Fibroblast of lung (primary cell): ENCODE measurements at regions not wholly inside any gene's neighbourhood (a gene's known extent, or its start where the extent isn't known, plus 50 kb on each side); places are given as distances from the start of the nearest gene placed in this dataset.

ENCODE experiments used
- DNase-seq, 2 donors: peaks; one replicate each; pipeline versions ENCODE4 v3.0.0 to v3.0.0-alpha.2; 2010; ENCODE audit warnings: low read depth in 2 of 2
- H2AFZ ChIP-seq: 2 replicates; pipeline ENCODE4 v1.5.1; 2012; ENCODE audit warnings: low read length, control low read depth, inconsistent platforms
- H3K27ac ChIP-seq: 2 replicates; pipeline ENCODE4 v1.5.1; 2011; ENCODE audit warnings: low read length, control low read depth; ENCODE audit not compliant: insufficient read depth
- H3K27me3 ChIP-seq: 2 replicates; pipeline ENCODE4 v1.5.1; 2011; ENCODE audit warnings: mild to moderate bottlenecking, low read length; ENCODE audit not compliant: control insufficient read depth, insufficient read depth
- H3K36me3 ChIP-seq: 2 replicates; pipeline ENCODE4 v1.5.1; 2011; ENCODE audit warnings: low read length; ENCODE audit not compliant: control insufficient read depth, insufficient read depth
- H3K4me1 ChIP-seq: 2 replicates; pipeline ENCODE4 v1.5.1; 2011; ENCODE audit warnings: low read length; ENCODE audit not compliant: control insufficient read depth, insufficient read depth; ENCODE audit errors: extremely low read depth
- H3K4me2 ChIP-seq: 2 replicates; pipeline ENCODE4 v1.5.1; 2011; ENCODE audit warnings: low read length, control low read depth; ENCODE audit not compliant: insufficient read depth; ENCODE audit errors: extremely low read depth
- H3K4me3 ChIP-seq, 4 experiments: fragments of 200-600 bp in 1 of 4; sonication (generic) in 1 of 4; replicated peaks in 1 of 4; 2 replicates each; pipeline ENCODE4 v1.5.1; 2011 to 2016; ENCODE audit warnings: low read length in 4 of 4, low read depth in 3 of 4, mild to moderate bottlenecking in 3 of 4, control low read depth in 2 of 4, inconsistent platforms in 1 of 4, mixed read lengths in 1 of 4; ENCODE audit not compliant: insufficient read depth in 1 of 4; ENCODE audit errors: control extremely low read depth in 1 of 4
- H3K79me2 ChIP-seq: 2 replicates; pipeline ENCODE4 v1.5.1; 2012; ENCODE audit warnings: mild to moderate bottlenecking, low read length, inconsistent platforms; ENCODE audit not compliant: control insufficient read depth, insufficient read depth
- H3K9ac ChIP-seq: 2 replicates; pipeline ENCODE4 v1.5.1; 2011; ENCODE audit warnings: mild to moderate bottlenecking, low read length, control low read depth; ENCODE audit not compliant: insufficient read depth
- H3K9me3 ChIP-seq: 2 replicates; pipeline ENCODE4 v1.5.1; 2012; ENCODE audit warnings: low read depth, low read length; ENCODE audit not compliant: control insufficient read depth, insufficient read depth
- H4K20me1 ChIP-seq: 2 replicates; pipeline ENCODE4 v1.5.1; 2011; ENCODE audit warnings: low read length; ENCODE audit not compliant: control insufficient read depth, insufficient read depth; ENCODE audit errors: extremely low read depth
- EZH2 ChIP-seq: IDR thresholded peaks from 2 replicates; pipeline ENCODE4 v1.5.1; 2012; ENCODE audit warnings: low read length, control low read depth, mild to moderate bottlenecking; ENCODE audit errors: missing control alignments
- TF ChIP-seq, protein P1 (sequence below), 2 donors: IDR thresholded peaks in 1 of 2; conservative IDR thresholded peaks in 1 of 2; 1 replicate in 1 of 2; 2 replicates in 1 of 2; pipeline ENCODE4 v1.5.1; 2011 to 2012; ENCODE audit warnings: low read length in 2 of 2, control low read depth in 1 of 2, inconsistent platforms in 1 of 2, low read depth in 1 of 2, mild to moderate bottlenecking in 1 of 2

DNA sequence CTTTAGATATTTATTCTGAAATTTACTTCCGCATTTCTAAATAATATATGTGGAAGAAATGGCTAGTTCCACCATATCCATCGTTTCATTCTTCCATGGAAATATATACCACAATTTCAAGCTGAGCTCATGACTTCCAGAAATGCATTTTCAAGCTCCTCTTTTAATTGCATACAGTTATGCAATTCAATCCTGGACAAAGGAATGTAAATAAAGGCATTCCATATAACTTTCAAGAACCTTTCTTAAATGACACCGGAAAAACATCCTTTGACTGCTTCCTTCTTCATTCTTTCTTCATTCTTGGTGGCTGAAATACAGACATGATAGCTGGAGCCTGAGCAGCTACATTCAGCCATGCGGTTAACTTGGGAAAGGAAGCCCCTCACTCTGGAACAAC, 185.2 kb upstream of the GADL1 start:
- Histone ChIP-seq H3K27ac (no peak overlapping the region), H3K79me2 (no peaks in the 10 kb centered on the region), H3K27me3 (no peaks in the 10 kb centered on the region), H3K4me1 (peaks cover 10% of the 10 kb centered on the region), H3K9ac (no peak overlapping the region), H4K20me1 (no peaks in the 10 kb centered on the region), H3K4me3 (no peak overlapping the region), H3K4me2 (no peak overlapping the region), H3K9me3 (no peaks in the 10 kb centered on the region), H3K36me3 (no peaks in the 10 kb centered on the region), H2AFZ (no peak overlapping the region)
- TF ChIP-seq EZH2, result no peak
- TF ChIP-seq, protein P1, sequence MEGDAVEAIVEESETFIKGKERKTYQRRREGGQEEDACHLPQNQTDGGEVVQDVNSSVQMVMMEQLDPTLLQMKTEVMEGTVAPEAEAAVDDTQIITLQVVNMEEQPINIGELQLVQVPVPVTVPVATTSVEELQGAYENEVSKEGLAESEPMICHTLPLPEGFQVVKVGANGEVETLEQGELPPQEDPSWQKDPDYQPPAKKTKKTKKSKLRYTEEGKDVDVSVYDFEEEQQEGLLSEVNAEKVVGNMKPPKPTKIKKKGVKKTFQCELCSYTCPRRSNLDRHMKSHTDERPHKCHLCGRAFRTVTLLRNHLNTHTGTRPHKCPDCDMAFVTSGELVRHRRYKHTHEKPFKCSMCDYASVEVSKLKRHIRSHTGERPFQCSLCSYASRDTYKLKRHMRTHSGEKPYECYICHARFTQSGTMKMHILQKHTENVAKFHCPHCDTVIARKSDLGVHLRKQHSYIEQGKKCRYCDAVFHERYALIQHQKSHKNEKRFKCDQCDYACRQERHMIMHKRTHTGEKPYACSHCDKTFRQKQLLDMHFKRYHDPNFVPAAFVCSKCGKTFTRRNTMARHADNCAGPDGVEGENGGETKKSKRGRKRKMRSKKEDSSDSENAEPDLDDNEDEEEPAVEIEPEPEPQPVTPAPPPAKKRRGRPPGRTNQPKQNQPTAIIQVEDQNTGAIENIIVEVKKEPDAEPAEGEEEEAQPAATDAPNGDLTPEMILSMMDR (conservative IDR thresholded peaks at IDR 0.05 in 1 of 2, IDR thresholded peaks at IDR 0.05 in 1 of 2; ENCODE audit: low read depth in 1 of 2, low read length in 2 of 2), result no peak
- no peak for DNase-seq

DNA sequence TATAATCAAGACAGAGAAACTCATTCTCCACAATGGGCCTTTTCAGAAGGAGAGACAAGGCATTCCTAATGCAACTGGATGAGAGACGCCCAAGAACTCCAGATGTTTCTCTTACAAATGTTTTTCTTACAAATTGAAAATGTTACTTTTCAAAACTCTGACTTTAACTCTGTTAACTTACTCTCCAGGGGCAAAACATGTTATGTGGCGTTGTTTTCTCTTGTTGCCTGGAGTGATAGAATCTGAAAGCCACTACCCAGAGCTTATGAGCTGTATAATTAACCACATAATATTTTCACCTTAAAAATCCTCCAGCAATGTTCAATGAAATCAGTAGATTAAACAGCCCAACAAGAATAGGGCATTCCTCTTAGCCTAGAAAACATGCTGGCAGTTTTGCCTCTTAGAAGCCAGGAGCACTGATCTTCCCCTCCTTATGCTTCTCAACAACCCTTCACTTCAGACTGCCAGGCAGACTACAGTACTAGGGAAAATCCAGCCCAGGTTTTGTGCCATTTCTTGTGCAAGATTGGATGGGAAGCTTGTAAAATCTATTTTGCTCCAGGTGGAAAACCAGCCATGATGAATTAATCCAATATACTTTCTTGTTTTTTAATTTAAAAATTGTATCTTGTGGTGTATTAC, 186.7 kb upstream of the GADL1 start:
- Histone ChIP-seq H3K27me3 (no peaks in the 10 kb centered on the region), H3K4me2 (no peak overlapping the region), H2AFZ (no peak overlapping the region)

DNA sequence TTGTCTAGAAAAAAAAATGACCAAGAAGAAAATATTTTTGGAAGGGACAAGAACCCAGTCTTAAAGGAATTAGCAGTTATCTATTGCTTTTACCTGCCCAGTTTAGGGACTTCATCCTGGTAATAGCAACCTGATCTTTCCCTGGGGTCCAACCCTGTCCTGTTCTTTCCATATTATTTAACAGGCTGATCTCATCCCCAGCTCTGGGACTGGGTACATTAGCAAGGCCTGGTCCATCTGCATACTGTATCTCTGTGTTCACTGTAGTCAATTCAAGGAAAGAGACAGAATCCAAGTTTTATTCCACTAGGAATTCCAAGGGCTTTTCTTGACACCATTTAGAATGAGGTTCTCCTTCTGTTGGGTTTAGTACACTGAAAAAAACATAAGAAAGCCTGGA, 191.7 kb upstream of the GADL1 start:
- H3K4me1 ChIP-seq, result no peaks in the 10 kb centered on the region
- no peak overlapping the region for H3K4me3 ChIP-seq
- H4K20me1 ChIP-seq, result no peaks in the 10 kb centered on the region
- no peak overlapping the region for H3K4me2 ChIP-seq
- H3K79me2 ChIP-seq, result no peaks in the 10 kb centered on the region
- DNase-seq, result no peak
- no peak overlapping the region for H3K27ac ChIP-seq
- no peaks in the 10 kb centered on the region for H3K36me3 ChIP-seq
- no peaks in the 10 kb centered on the region for H3K27me3 ChIP-seq
- H2AFZ ChIP-seq, result no peak overlapping the region
- H3K9ac ChIP-seq, result no peak overlapping the region
- TF ChIP-seq, protein P1 (conservative IDR thresholded peaks at IDR 0.05 in 1 of 2, IDR thresholded peaks at IDR 0.05 in 1 of 2; ENCODE audit: low read depth in 1 of 2, low read length in 2 of 2), result no peak
- TF ChIP-seq EZH2, result no peak
- no peaks in the 10 kb centered on the region for H3K9me3 ChIP-seq

More for the DNA sequence above, 186.7 kb upstream of the GADL1 start:
- Histone ChIP-seq H3K9ac (no peak overlapping the region), H3K4me3 (no peak overlapping the region), H4K20me1 (no peaks in the 10 kb centered on the region), H3K9me3 (no peaks in the 10 kb centered on the region), H3K79me2 (no peaks in the 10 kb centered on the region), H3K27ac (no peak overlapping the region), H3K4me1 (peaks cover 8% of the 10 kb centered on the region), H3K36me3 (no peaks in the 10 kb centered on the region)
- TF ChIP-seq, protein P1 (conservative IDR thresholded peaks at IDR 0.05 in 1 of 2, IDR thresholded peaks at IDR 0.05 in 1 of 2; ENCODE audit: low read depth in 1 of 2, low read length in 2 of 2), result no peak
- TF ChIP-seq EZH2, result no peak
- DNase-seq, result no peak
